ENCODE measurements at regions not wholly inside any gene's neighbourhood (a gene's known extent, or its start where the extent isn't known, plus 50 kb on each side); places are given as distances from the start of the nearest gene placed in this dataset.

DNA sequence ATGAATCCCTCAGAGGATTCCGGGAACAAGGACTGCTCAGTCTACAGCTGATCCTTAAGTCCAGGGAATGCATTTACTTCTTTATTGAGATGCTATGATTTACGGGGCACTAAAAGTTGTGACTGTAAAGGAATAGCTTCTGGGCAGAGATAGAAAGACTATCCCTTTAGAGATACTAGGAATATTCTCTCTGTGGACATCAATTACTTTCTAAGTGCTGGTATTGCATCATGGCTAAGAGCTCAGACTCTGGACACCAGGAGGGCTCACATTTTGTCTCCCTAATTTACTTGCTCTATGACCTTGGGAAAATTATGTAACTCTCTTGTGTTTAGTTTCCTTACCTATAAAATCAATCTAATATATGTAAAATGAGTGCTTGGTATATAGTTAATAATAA lies 131.4 kb downstream of the AKAIN1 start:
- H3K4me3 Mint-ChIP-seq = no peak overlapping the region
- no peak overlapping the region for H3K27ac Mint-ChIP-seq
- TF ChIP-seq, protein P1, sequence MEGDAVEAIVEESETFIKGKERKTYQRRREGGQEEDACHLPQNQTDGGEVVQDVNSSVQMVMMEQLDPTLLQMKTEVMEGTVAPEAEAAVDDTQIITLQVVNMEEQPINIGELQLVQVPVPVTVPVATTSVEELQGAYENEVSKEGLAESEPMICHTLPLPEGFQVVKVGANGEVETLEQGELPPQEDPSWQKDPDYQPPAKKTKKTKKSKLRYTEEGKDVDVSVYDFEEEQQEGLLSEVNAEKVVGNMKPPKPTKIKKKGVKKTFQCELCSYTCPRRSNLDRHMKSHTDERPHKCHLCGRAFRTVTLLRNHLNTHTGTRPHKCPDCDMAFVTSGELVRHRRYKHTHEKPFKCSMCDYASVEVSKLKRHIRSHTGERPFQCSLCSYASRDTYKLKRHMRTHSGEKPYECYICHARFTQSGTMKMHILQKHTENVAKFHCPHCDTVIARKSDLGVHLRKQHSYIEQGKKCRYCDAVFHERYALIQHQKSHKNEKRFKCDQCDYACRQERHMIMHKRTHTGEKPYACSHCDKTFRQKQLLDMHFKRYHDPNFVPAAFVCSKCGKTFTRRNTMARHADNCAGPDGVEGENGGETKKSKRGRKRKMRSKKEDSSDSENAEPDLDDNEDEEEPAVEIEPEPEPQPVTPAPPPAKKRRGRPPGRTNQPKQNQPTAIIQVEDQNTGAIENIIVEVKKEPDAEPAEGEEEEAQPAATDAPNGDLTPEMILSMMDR (IDR thresholded peaks at IDR 0.05; ENCODE audit: unreplicated experiment) = no peak
- H3K36me3 Mint-ChIP-seq = no peaks in the 10 kb centered on the region
- DNase-seq (ENCODE audit: low spot score in 2 of 2, unreplicated experiment in 2 of 2) = no peak
- peaks cover 4% of the 10 kb centered on the region for H3K4me1 Mint-ChIP-seq
- peaks cover 3% of the 10 kb centered on the region for H3K27me3 Mint-ChIP-seq (ENCODE audit: low read depth)
- no peaks in the 10 kb centered on the region for H3K9me3 Mint-ChIP-seq

DNA sequence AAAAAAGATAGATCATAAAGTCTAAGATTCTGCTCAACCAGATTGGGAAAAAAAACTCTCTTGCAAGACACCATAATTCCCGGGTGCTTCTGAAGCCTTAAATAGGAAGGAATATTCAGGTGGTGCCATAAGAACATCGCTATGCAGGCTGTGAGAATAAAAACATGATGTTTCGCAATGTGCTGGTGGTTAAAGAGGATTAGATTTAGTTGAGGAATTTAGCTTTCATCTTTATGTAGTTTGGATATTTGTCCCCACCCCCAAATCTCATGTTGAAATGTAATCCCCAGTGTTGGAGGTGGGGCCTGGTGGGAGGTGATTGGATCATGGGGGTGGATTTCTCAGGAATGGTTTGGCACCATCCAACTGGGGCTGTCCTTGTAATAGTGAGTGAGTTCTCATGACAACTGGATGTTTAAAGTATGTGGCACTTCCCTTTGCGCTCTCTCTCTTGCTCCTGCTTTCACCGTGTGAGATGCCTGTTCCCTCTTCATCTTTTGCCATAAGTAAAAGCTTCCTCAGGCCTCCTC lies 132.2 kb downstream of the AKAIN1 start:
- no peak overlapping the region for H3K4me3 Mint-ChIP-seq
- H3K27me3 Mint-ChIP-seq (ENCODE audit: low read depth) = peaks cover 3% of the 10 kb centered on the region
- no peaks in the 10 kb centered on the region for H3K9me3 Mint-ChIP-seq
- peaks cover 4% of the 10 kb centered on the region for H3K4me1 Mint-ChIP-seq
- no peaks in the 10 kb centered on the region for H3K36me3 Mint-ChIP-seq
- no peak overlapping the region for H3K27ac Mint-ChIP-seq
- TF ChIP-seq, protein P1 (IDR thresholded peaks at IDR 0.05; ENCODE audit: unreplicated experiment) = no peak
- DNase-seq (ENCODE audit: low spot score in 2 of 2, unreplicated experiment in 2 of 2) = no peak

DNA sequence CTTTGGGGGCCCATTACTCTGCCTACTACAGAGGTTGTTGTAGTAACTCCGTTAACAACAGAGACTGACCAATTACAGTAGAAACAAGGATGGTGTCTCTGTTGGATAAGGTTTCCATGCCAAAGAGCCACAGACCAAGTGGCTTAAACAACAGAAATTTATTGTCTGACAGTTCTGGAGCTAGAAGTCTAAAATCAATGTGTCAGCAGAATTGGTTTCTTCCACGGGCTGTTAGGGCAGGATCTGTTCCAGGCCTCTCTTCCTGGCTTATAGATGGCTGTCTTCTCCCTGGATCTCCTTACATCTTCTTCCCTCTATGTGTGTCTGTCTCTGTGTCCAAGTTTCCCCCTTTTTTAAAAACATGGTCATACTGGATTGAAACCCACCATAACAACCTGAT lies 135.3 kb downstream of the AKAIN1 start:
- H3K27me3 Mint-ChIP-seq (ENCODE audit: low read depth) = no peaks in the 10 kb centered on the region
- H3K27ac Mint-ChIP-seq = no peak overlapping the region
- peaks cover 7% of the 10 kb centered on the region for H3K4me1 Mint-ChIP-seq
- H3K4me3 Mint-ChIP-seq = no peak overlapping the region
- H3K9me3 Mint-ChIP-seq = no peaks in the 10 kb centered on the region
- TF ChIP-seq, protein P1 (IDR thresholded peaks at IDR 0.05; ENCODE audit: unreplicated experiment) = no peak
- no peak for DNase-seq (ENCODE audit: low spot score in 2 of 2, unreplicated experiment in 2 of 2)
- no peaks in the 10 kb centered on the region for H3K36me3 Mint-ChIP-seq

DNA sequence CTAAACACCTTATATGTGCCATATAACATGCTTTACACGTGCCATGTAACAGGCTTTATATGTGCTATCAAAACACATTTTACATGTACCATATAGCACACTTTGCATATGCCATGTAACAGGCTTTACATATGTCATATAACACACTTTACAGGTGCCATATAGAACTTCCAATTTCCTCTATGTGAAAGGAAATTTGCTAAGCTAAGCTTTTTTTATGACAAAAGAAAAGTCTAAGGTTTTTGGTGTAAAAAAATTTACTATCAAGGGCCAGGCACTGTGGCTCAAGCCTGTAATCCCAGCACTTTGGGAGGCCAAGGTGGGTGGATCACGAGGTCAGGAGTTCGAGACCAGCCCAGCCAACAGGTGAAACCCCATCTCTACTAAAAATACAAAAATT lies 136.5 kb downstream of the AKAIN1 start:
- TF ChIP-seq, protein P1 (IDR thresholded peaks at IDR 0.05; ENCODE audit: unreplicated experiment) = no peak
- no peak overlapping the region for H3K27ac Mint-ChIP-seq
- H3K4me1 Mint-ChIP-seq = peaks cover 7% of the 10 kb centered on the region
- no peak for DNase-seq (ENCODE audit: low spot score in 2 of 2, unreplicated experiment in 2 of 2)
- H3K4me3 Mint-ChIP-seq = no peak overlapping the region
- no peaks in the 10 kb centered on the region for H3K9me3 Mint-ChIP-seq
- H3K36me3 Mint-ChIP-seq = no peaks in the 10 kb centered on the region
- no peaks in the 10 kb centered on the region for H3K27me3 Mint-ChIP-seq (ENCODE audit: low read depth)

DNA sequence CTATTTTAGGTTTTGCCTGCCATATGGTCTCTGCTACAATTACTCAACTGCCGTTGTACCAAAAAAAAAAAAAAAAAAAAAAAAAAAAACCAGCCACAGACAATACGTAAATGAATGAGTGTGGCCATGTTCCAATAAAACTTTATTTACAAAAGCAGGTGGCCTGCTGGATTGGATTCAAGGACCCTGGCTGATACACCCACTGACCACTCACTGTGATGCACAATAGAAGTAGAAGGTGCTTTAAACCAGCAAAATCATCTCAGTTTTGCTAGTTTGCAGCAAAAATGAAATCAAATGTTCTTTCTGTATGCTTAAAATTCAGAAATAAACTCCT lies 137.4 kb downstream of the AKAIN1 start:
- H3K27ac Mint-ChIP-seq = no peak overlapping the region
- no peaks in the 10 kb centered on the region for H3K27me3 Mint-ChIP-seq (ENCODE audit: low read depth)
- no peak overlapping the region for H3K4me3 Mint-ChIP-seq
- no peaks in the 10 kb centered on the region for H3K36me3 Mint-ChIP-seq
- TF ChIP-seq, protein P1 (IDR thresholded peaks at IDR 0.05; ENCODE audit: unreplicated experiment) = no peak
- no peaks in the 10 kb centered on the region for H3K9me3 Mint-ChIP-seq
- DNase-seq (ENCODE audit: low spot score in 2 of 2, unreplicated experiment in 2 of 2) = no peak
- peaks cover 3% of the 10 kb centered on the region for H3K4me1 Mint-ChIP-seq
